Ascending aorta (tissue), 2 donors: ENCODE measurements at regions not wholly inside any gene's neighbourhood (a gene's known extent, or its start where the extent isn't known, plus 50 kb on each side); places are given as distances from the start of the nearest gene placed in this dataset.

Experiments used
- DNase-seq, 2 donors: peaks; one replicate each; pipeline ENCODE4 v3.0.0-alpha.2; 2019; ENCODE audit warnings: low spot score in 2 of 2
- H3K27ac ChIP-seq, 2 donors: fragments of 200-600 bp; sonication (generic); one replicate each; pipeline ENCODE4 v1.5.1; 2016 to 2017; ENCODE audit warnings: mild to moderate bottlenecking in 1 of 2
- H3K27me3 ChIP-seq: fragments of 200-600 bp; sonication (generic); one replicate; pipeline ENCODE4 v1.5.1; 2017
- H3K36me3 ChIP-seq, 2 donors: fragments of 200-600 bp; sonication (generic); one replicate each; pipeline ENCODE4 v1.5.1; 2016
- H3K4me1 ChIP-seq, 2 donors: fragments of 200-600 bp; sonication (generic); one replicate each; pipeline ENCODE4 v1.5.1; 2016 to 2017; ENCODE audit warnings: mild to moderate bottlenecking in 1 of 2
- H3K4me3 ChIP-seq, 2 donors: fragments of 200-600 bp; sonication (generic); one replicate each; pipeline ENCODE4 v1.5.1; 2016 to 2017; ENCODE audit warnings: mild to moderate bottlenecking in 1 of 2
- H3K9me3 ChIP-seq, 2 donors: fragments of 200-600 bp; sonication (generic); one replicate each; pipeline ENCODE4 v1.5.1; 2016
- intact Hi-C: fragments of 100-400 bp; cut with DNase I; formaldehyde crosslinking; loops from one replicate; pipeline ENCODE4 v1.15.1; 2023
- TF ChIP-seq, protein P1 (sequence below), 3 experiments: fragments of 200-600 bp in 2 of 3; fragments of 450-650 bp in 1 of 3; sonication (generic) in 2 of 3; IDR thresholded peaks; one replicate each; pipeline ENCODE4 v1.5.1; 2016 to 2019; ENCODE audit warnings: antibody characterized with exemption in 3 of 3, mild to moderate bottlenecking in 1 of 3, moderate library complexity in 1 of 3

DNA sequence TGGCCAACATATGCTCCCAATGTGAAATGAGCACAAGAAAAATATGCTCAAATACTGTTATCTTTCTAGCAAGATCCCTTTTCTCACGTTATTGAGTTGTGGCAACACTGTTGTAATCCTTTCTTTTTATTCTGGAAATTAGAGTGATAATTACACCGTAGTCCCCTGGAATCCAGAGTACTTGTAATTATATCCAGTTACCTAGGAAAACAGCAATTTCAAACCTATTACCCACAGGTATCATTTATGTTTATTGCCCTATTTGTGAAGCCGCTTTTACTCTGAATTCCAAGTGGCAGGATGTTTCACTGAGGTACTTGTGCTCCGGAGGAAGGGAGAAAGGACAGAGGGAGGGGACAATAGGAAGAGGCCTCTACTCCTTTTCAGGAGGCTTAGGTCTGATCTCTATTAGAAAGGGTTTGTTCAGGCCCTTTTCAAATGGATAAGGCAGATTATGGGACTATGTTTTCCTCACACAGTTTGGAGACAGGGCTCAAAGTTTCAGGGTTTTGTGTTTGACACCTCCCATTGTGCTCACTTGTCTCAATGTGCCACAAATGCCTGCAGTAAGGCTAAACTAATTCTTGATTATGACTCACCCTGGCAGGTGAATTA is 646.6 kb downstream of the TUSC7 start:
- no peak for DNase-seq
- intact Hi-C loops = no loop called here
- Histone ChIP-seq H3K4me3 (no peak overlapping the region), H3K27me3 (no peaks in the 10 kb centered on the region), H3K4me1 (no peaks in the 10 kb centered on the region), H3K9me3 (no peaks in the 10 kb centered on the region), H3K27ac (no peak overlapping the region), H3K36me3 (no peaks in the 10 kb centered on the region)
- TF ChIP-seq, protein P1, sequence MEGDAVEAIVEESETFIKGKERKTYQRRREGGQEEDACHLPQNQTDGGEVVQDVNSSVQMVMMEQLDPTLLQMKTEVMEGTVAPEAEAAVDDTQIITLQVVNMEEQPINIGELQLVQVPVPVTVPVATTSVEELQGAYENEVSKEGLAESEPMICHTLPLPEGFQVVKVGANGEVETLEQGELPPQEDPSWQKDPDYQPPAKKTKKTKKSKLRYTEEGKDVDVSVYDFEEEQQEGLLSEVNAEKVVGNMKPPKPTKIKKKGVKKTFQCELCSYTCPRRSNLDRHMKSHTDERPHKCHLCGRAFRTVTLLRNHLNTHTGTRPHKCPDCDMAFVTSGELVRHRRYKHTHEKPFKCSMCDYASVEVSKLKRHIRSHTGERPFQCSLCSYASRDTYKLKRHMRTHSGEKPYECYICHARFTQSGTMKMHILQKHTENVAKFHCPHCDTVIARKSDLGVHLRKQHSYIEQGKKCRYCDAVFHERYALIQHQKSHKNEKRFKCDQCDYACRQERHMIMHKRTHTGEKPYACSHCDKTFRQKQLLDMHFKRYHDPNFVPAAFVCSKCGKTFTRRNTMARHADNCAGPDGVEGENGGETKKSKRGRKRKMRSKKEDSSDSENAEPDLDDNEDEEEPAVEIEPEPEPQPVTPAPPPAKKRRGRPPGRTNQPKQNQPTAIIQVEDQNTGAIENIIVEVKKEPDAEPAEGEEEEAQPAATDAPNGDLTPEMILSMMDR (IDR thresholded peaks at IDR 0.05) = no peak

DNA sequence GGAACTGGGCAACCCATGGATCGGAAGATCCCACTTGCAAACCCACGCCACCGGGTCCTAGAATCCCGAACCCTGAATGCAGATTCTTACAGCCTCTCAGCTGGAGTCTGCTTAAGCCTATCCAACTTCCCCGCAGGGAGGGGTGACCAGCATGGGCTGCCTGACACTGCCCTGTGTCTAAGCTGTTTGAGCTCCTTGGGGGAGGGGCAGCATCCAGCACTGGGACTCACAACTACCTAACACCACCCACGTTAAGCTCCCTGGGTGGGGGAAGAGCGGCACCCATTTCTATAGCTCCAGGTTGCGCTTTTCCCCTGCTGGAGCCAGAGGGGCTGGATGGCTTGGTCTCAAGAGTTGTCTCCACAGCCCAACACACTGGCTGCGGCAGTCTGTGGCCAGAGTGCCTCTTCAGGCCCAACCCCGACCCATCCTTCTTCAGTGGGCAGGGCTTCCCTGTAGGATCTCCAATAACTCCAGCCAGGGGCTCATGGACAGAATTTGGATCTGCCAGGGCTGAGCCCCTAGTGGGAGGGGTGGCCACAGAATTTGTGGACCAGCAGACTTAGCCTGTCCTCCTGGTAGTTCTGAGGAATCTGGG is 649.2 kb downstream of the TUSC7 start:
- H3K4me1 ChIP-seq = no peaks in the 10 kb centered on the region
- H3K9me3 ChIP-seq = peaks cover 0 to 3% of the 10 kb centered on the region in 2 donors
- intact Hi-C loops = no loop called here
- no peak overlapping the region for H3K27ac ChIP-seq
- no peak overlapping the region for H3K4me3 ChIP-seq
- TF ChIP-seq, protein P1 (IDR thresholded peaks at IDR 0.05) = no peak
- no peaks in the 10 kb centered on the region for H3K36me3 ChIP-seq
- H3K27me3 ChIP-seq = no peaks in the 10 kb centered on the region
- no peak for DNase-seq

DNA sequence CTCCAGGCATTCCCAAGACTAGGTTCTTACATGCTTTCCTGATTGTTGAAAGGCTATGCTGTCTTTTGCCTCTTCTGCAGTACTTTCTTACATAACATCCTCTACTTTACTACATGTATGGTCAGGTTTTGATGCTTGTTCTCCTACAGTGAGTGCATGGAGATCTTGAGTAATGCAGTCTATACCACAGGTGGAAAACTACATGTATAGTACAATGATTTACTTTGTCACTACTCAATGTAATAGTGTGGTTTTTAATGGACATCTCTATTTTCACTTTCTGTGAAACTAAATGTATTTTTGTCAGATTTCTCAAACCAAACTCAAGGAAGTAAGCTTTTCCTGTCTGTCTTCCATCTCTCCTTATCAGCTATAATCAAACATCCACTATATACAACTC is 657.0 kb downstream of the TUSC7 start:
- TF ChIP-seq, protein P1 (IDR thresholded peaks at IDR 0.05) = no peak
- Histone ChIP-seq H3K27me3 (no peaks in the 10 kb centered on the region), H3K9me3 (peaks cover 0 to 3% of the 10 kb centered on the region in 2 donors), H3K36me3 (no peaks in the 10 kb centered on the region), H3K4me3 (no peak overlapping the region), H3K27ac (no peak overlapping the region), H3K4me1 (no peaks in the 10 kb centered on the region)
- DNase-seq = no peak
- intact Hi-C loops = no loop called here

DNA sequence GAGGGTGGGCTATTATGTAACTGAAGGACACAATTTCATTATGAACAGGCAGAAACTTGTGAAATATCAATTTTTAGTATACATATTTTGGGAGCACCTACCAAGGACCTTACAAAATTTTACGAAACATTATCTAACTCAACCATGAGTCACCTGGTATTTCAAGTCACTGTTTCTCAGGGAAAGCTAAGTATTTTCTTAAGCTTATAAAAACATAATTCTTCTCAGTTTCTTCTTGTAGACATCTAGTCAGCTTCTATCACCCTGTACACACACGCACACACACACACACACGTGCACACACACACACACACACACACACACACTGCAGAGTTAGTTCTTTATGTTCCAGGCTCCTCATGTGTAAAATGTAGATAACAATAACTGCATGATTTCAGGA is 658.3 kb downstream of the TUSC7 start:
- Histone ChIP-seq H3K4me1 (no peaks in the 10 kb centered on the region), H3K36me3 (no peaks in the 10 kb centered on the region), H3K27me3 (no peaks in the 10 kb centered on the region), H3K9me3 (no peaks in the 10 kb centered on the region), H3K4me3 (no peak overlapping the region), H3K27ac (no peak overlapping the region)
- intact Hi-C loops = no loop called here
- TF ChIP-seq, protein P1 (IDR thresholded peaks at IDR 0.05) = no peak
- DNase-seq = no peak

DNA sequence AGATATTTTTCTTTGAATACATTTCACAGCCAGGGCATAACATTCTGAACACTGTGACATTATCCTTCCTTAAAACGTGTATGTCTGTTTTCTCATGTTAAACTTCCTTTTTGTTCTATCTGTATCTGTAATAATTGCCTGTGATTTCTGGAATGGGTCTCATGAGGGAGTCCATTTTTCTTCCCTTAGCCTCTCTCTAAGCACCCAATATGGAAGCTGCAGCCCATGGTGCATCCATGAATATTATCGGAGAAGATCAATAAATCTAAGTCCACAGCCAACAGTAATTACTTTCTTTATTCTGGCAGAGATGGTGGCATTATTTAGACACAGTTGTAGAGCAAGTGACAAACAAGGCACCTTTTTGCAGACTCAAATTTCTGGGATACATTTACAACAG is 671.1 kb downstream of the TUSC7 start:
- TF ChIP-seq, protein P1 (IDR thresholded peaks at IDR 0.05) = no peak
- Histone ChIP-seq H3K27ac (no peak overlapping the region), H3K4me1 (no peaks in the 10 kb centered on the region), H3K4me3 (no peak overlapping the region), H3K36me3 (no peaks in the 10 kb centered on the region), H3K9me3 (no peaks in the 10 kb centered on the region), H3K27me3 (no peaks in the 10 kb centered on the region)
- intact Hi-C loops = no loop called here
- no peak for DNase-seq
